GM13977 (cell line): ENCODE measurements at regions not wholly inside any gene's neighbourhood (a gene's known extent, or its start where the extent isn't known, plus 50 kb on each side); places are given as distances from the start of the nearest gene placed in this dataset.

ENCODE experiments used
- DNase-seq: peaks from one replicate; pipeline ENCODE4 v3.0.0; 2012; ENCODE audit warnings: low spot score
- CTCF ChIP-seq: IDR thresholded peaks from 2 replicates; pipeline ENCODE4 v1.5.1; 2012; ENCODE audit warnings: mild to moderate bottlenecking, control low read depth; ENCODE audit not compliant: insufficient read depth; ENCODE audit errors: extremely low read depth, missing control alignments
- in situ Hi-C: fragments of 300-500 bp; cut with MboI; formaldehyde crosslinking; loops from one replicate; pipeline ENCODE4 v1.12.0; 2022; ENCODE audit warnings: low sequenced_read_pairs, low pct_unique_long_range_greater_than_20kb, mixed read lengths, inconsistent platforms; ENCODE audit not compliant: unreplicated experiment

- no peak for TF ChIP-seq CTCF
- in situ Hi-C loops = no loop called here
Measured at GRCh38 chr5:89190515-89191265, 307.7 kb upstream of the MEF2C start.

GRCh38 chr5:89187883-89188465 is 305.0 kb upstream of the MEF2C start:
- TF ChIP-seq CTCF = no peak
- in situ Hi-C loops = no loop called here
- no peak for DNase-seq

More at GRCh38 chr5:89190515-89191265, 307.7 kb upstream of the MEF2C start:
- no peak for DNase-seq

GRCh38 chr5:89187268-89187667 is 304.3 kb upstream of the MEF2C start:
- DNase-seq = no peak
- no peak for TF ChIP-seq CTCF
- in situ Hi-C loops = no loop called here

GRCh38 chr5:89181546-89181945 is 298.6 kb upstream of the MEF2C start:
- no peak for TF ChIP-seq CTCF
- DNase-seq = no peak
- in situ Hi-C loops = no loop called here

GRCh38 chr5:89179731-89180130 is 296.7 kb upstream of the MEF2C start:
- no peak for TF ChIP-seq CTCF
- DNase-seq = no peak
- in situ Hi-C loops = no loop called here

GRCh38 chr5:89178541-89178940 is 295.6 kb upstream of the MEF2C start:
- no peak for DNase-seq
- no peak for TF ChIP-seq CTCF
- in situ Hi-C loops = no loop called here
